Ishikawa (cell line): ENCODE measurements at regions not wholly inside any gene's neighbourhood (a gene's known extent, or its start where the extent isn't known, plus 50 kb on each side); places are given as distances from the start of the nearest gene placed in this dataset.

Experiments used
- CEBPB ChIP-seq: IDR thresholded peaks from 2 replicates; pipeline ENCODE4 v1.6.1; 2012
- CREB1 ChIP-seq: IDR thresholded peaks from 2 replicates; pipeline ENCODE4 v1.6.1; 2012; ENCODE audit warnings: low read depth
- EGR1 ChIP-seq: IDR thresholded peaks from 2 replicates; pipeline ENCODE4 v1.6.1; 2012
- EP300 ChIP-seq: IDR thresholded peaks from 2 replicates; pipeline ENCODE4 v1.6.1; 2012; ENCODE audit warnings: borderline replicate concordance
- FOXM1 ChIP-seq: IDR thresholded peaks from 2 replicates; pipeline ENCODE4 v1.6.1; 2012; ENCODE audit warnings: low read depth, borderline replicate concordance
- MAX ChIP-seq: IDR thresholded peaks from 2 replicates; pipeline ENCODE4 v1.6.1; 2012
- NFIC ChIP-seq: IDR thresholded peaks from 2 replicates; pipeline ENCODE4 v1.6.1; 2012
- RAD21 ChIP-seq: IDR thresholded peaks from 2 replicates; pipeline ENCODE4 v1.6.1; 2012; ENCODE audit warnings: low read depth
- REST ChIP-seq: IDR thresholded peaks from 2 replicates; pipeline ENCODE4 v1.6.1; 2012; ENCODE audit warnings: low read depth, mild to moderate bottlenecking
- TAF1 ChIP-seq: IDR thresholded peaks from 2 replicates; pipeline ENCODE4 v1.6.1; 2012; ENCODE audit warnings: low read depth, mild to moderate bottlenecking
- TCF12 ChIP-seq: IDR thresholded peaks from 2 replicates; pipeline ENCODE4 v1.6.1; 2012; ENCODE audit warnings: low read depth
- TEAD4 ChIP-seq: IDR thresholded peaks from 2 replicates; pipeline ENCODE4 v1.6.1; 2012
- YY1 ChIP-seq: IDR thresholded peaks from 2 replicates; pipeline ENCODE4 v1.6.1; 2012; ENCODE audit warnings: low read depth
- ZBTB7A ChIP-seq: IDR thresholded peaks from 2 replicates; pipeline ENCODE4 v1.6.1; 2012; ENCODE audit warnings: low read depth

GRCh38 chr20:11573507-11573906, 344.2 kb upstream of the BTBD3 start:
- TF ChIP-seq MAX = no peak
- TF ChIP-seq EP300 = no peak
- no peak for TF ChIP-seq CEBPB
- no peak for TF ChIP-seq TCF12
- TF ChIP-seq NFIC = no peak
- no peak for TF ChIP-seq TEAD4
- no peak for TF ChIP-seq TAF1
- no peak for TF ChIP-seq REST
- TF ChIP-seq EGR1 = no peak
- no peak for TF ChIP-seq ZBTB7A
- no peak for TF ChIP-seq FOXM1
- TF ChIP-seq RAD21 = no peak
- TF ChIP-seq YY1 = no peak
- no peak for TF ChIP-seq CREB1
